22Rv1 (cell line): ENCODE measurements at regions not wholly inside any gene's neighbourhood (a gene's known extent, or its start where the extent isn't known, plus 50 kb on each side); places are given as distances from the start of the nearest gene placed in this dataset.
"Not testable (repeated sequence)": the region's sequence is repeated elsewhere in the genome, so short reads cannot be mapped to it uniquely, and the experiment has no call there.

Experiments
- H3K27ac ChIP-seq: fragments of 450-650 bp; 2 replicates; pipeline ENCODE4 v1.5.1; 2017
- ZFX ChIP-seq: fragments of 450-650 bp; IDR thresholded peaks from 2 replicates; pipeline ENCODE4 v1.6.1; 2017; ENCODE audit warnings: antibody characterized with exemption, borderline replicate concordance
- TF ChIP-seq, protein P1 (sequence below): fragments of 450-650 bp; IDR thresholded peaks from 2 replicates; pipeline ENCODE4 v1.5.1; 2017; ENCODE audit warnings: mild to moderate bottlenecking

DNA sequence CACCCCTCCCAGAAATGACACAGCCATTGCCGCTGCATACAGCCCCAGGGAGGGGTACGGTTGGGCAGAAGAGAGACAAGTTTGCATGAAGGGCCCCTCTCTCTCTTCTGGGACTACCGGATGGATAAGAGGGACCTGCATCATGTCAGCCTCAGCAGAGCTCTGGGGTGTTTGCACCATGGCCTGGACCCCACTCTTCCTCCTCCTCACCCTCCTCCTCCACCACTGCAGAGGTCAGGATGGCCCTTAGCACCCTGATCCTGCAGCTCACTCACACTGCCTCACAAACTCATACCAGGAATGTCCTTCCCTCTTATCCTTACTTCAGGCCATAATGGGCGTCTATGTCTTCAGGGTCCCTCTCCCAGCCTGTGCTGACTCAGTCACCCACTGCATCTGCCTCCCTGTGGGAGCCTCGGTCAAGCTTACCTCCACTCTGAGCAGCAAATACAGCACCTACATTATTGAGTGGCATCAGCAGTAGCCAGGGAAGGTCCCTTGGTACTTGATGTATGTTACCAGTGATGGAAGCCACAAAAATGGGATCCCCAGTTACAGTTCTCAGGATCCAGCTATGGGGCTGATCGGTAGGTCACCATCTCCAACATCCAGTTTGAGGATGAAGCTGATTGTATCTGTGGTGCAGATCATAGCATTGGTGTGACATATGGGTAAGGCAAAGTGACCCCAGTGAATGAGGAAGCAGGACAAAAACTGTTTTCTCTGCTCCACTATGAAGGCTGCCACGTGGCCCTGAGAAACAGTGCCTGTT, 62.2 kb upstream of the VPREB1 start:
- peak overlapping the region; percentile 74 for H3K27ac ChIP-seq
- TF ChIP-seq, protein P1, sequence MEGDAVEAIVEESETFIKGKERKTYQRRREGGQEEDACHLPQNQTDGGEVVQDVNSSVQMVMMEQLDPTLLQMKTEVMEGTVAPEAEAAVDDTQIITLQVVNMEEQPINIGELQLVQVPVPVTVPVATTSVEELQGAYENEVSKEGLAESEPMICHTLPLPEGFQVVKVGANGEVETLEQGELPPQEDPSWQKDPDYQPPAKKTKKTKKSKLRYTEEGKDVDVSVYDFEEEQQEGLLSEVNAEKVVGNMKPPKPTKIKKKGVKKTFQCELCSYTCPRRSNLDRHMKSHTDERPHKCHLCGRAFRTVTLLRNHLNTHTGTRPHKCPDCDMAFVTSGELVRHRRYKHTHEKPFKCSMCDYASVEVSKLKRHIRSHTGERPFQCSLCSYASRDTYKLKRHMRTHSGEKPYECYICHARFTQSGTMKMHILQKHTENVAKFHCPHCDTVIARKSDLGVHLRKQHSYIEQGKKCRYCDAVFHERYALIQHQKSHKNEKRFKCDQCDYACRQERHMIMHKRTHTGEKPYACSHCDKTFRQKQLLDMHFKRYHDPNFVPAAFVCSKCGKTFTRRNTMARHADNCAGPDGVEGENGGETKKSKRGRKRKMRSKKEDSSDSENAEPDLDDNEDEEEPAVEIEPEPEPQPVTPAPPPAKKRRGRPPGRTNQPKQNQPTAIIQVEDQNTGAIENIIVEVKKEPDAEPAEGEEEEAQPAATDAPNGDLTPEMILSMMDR = no peak
- TF ChIP-seq ZFX = no peak

DNA sequence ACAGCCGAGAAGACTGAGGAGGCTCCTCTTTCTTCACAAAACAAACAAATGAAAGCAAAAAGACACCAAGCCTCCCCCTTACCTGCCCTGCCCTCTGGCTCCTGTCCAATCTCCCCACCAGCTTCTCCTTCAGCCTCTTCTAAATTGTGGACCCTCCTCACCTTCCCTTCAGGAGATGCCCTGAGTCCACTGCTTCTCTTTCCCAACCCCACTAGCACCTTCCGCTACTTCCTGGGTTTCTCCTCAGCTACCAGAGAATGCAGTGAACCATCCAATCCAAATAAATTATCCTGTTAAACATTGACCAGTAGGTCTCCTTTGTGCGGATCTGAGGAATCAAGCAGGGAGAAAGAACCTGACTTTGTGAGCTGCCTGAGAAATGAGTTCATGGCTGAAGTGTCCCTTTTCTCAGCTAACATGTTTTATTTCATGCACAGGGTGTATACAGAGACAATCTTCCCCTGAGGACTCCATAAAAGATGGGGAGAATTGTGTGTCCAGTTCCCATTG, 63.2 kb upstream of the VPREB1 start:
- TF ChIP-seq ZFX = no peak
- TF ChIP-seq, protein P1 = no peak
- H3K27ac ChIP-seq = peak overlapping the region; percentile 74

DNA sequence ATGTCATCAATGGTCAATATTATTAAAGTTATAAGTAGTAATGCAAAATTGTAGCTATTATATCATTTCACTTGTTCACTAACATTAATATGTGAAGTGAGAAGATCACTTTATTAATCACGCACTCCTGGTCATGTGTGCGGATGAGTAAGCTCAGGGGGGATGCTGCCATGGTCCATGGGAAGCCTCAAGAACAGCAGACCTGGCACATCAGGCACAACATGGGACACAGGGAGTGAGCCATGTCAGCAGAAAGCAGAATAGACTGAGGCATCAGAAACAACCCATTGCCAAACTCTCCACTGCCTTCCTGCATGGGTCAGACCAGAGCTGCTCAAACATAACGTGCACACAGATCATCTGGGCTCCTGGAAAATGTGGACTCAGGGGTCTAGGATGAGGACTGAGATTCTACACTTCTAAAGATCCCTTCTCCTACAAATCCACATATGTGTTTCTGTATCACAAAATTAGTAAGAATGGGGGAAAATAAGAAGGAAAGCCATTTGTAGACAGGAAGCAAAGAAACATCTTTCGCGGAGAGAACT, 63.8 kb upstream of the VPREB1 start:
- peak overlapping the region; percentile 74 for H3K27ac ChIP-seq
- TF ChIP-seq, protein P1 = no peak
- no peak for TF ChIP-seq ZFX

DNA sequence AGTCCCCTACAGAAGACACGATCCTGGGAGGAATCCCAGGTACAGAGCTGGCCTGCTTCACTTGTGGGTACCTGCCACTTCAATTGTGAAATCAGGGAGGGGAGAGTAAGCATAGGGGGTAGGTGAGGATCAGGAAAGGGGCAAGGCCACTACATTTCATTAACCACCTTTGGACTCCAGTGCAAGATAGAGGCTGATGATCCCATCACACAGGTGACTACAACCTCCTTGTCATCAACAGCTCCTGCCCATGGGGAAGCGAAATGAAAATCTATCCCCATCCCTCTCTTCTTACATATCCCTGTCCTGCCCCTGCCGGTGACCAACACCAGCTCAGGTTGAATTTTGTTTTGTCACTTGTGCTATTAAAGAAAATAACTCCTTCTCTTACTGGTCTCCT, 64.7 kb upstream of the VPREB1 start:
- no peak for TF ChIP-seq ZFX
- TF ChIP-seq, protein P1 = no peak
- H3K27ac ChIP-seq = peak overlapping the region; percentile 74; the same call in 1 of the 2 replicates

DNA sequence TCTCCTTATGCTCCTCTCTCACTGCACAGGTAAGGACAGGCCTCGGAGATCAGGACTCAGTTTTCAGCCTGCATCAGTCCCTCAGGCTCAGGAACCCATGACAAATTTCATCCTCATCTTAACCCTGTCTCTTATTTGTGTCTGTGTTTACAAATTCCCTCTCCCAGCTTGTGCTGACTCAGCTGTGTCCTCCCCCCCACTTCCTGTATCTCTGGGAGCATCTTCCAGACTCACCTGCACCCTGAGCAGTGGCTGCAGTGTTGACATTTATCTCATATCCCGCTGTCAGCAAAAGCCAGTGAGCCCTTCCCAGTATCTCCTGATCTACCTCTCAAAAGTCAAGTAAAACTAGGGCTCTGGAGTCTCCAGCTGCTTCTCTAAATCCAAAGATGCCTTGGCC, 65.6 kb upstream of the VPREB1 start:
- H3K27ac ChIP-seq = no peak overlapping the region
- TF ChIP-seq ZFX = no peak
- TF ChIP-seq, protein P1 = no peak

DNA sequence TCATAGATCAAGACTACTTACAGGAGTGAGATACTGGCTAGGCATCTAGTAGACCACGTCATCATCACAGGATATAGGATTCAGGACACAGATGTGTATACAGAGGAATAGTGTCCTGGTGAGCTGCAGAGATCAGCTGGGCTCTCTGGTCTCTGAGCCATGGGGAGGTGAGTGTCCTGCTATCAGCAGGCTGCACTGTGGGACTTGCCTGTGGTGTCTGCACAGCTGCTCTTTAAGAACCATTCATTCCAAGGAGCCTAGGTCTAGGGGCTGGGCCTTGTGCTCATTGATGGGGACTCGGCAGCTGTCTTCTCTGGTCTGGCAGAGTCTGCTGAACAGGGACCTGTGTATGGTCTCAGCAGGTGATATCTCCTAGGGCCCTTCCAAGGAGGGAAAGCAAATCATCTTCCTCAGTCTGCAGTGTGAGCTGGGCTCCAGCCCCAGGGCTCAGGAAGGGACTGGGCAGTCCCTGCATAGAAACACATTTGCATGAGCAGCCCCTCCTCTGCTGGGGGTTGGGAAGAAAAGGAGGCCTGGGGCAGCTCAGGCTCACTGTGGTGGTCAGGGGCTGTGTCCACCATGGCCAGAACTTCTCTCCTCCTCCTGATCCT, 66.1 kb upstream of the VPREB1 start:
- H3K27ac ChIP-seq = no peak overlapping the region
- TF ChIP-seq, protein P1 = no peak
- no peak for TF ChIP-seq ZFX

DNA sequence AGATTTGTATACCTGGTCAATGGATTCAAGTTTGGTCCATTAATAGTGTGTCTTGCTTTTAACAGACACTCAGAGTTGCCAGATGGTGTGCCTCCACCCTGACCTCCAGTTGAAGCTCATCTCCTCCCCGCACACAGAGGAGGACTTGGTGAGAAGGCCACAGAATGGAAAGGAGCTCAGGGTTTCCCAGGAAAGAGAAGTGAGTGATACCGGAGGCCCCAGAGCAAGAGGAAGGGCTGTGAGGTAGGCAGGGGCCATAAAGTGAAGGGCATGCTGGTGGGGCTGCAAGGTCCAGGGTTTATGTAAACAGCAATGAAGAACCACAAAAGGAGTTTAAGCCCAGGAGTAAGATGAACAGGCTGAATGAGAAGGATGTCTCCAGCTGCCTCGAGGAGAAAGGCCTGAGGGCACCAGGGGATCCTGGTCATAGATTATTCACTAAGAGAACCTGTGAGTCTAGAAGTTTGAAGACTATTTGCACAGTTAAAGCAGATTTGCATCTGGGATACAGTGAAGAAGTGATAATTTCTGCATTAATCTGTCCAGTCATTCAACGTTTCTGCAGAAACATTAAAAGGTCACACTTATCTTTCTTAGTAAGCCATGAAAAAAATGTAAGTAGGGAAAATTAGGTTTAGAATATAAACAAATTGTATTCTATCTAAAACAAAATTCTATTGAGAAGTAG, 67.5 kb upstream of the VPREB1 start:
- no peak overlapping the region for H3K27ac ChIP-seq
- TF ChIP-seq, protein P1 = no peak
- no peak for TF ChIP-seq ZFX

DNA sequence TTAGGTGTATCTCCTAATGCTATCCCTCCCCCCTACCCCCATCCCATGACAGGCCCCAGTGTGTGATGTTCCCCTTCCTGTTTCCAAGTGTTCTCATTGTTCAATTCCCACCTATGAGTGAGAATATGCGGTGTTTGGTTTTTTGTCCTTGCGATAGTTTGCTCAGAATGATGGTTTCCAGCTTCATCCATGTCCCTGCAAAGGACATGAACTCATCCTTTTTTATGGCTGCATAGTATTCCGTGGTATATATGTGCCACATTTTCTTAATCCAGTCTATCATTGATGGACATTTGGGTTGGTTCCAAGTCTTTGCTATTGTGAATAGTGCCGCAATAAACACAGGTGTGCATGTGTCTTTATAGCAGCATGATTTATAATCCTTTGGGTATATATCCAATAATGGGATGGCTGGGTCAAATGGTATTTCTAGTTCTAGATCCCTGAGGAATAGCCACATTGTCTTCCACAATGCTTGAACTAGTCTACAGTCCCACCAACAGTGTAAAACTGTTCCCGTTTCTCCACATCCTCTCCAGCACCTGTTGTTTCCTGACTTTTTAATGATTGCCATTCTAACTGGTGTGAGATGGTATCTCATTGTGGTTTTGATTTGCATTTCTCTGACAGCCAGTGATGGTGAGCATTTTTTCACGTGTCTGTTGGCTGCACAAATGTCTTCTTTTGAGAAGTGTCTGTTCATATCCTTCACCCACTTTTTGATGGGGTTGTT, 71.5 kb upstream of the VPREB1 start:
- not testable (repeated sequence) for H3K27ac ChIP-seq
